ENCODE measurements at regions not wholly inside any gene's neighbourhood (a gene's known extent, or its start where the extent isn't known, plus 50 kb on each side); places are given as distances from the start of the nearest gene placed in this dataset.

DNA sequence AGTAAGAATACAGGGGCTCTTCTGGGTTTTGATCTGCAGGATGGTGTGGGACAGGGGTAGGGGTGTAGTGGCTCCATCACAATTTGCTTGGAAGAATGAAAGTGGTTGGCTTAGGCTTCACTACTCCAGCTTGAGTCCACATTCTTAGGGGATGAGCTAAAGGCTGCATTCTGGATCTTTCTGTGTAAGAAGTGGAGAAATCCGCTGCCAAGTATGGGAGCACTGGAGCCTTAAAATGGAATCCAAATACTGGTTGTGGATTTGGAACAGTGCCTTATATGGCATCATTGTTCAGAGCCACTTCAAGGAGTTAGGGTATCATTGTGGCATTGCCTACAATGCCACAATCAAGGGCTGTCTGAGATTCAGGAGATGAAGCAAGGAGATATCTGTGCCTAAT lies 187.1 kb downstream of the LMO4 start:
- no peak overlapping the region for H2AFZ ChIP-seq (ENCODE audit: low read length)

DNA sequence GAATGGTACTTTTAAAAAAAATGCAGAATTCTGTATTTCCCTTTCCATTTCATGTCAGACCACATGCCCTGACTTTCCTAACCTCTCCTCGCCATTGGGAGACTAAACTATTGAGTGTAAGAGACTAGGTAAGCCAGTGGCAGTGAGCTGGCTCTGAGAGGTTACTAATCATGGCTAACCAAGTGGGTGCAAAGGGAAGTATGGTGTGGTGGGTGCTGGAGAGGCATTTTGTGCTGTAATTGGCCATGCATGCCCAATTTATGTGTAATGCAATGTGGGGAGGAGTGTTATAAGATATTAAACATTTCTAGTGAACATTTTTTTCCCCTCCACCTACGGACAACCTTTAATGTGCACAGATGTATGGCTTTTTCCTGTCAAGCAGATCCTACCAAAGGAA lies 190.1 kb downstream of the LMO4 start:
- Histone ChIP-seq H3K27me3 (ENCODE audit: low read length) (no peaks in the 10 kb centered on the region), H3K4me1 (ENCODE audit: low read length) (no peaks in the 10 kb centered on the region), H3K36me3 (ENCODE audit: insufficient read depth, low read length) (no peaks in the 10 kb centered on the region), H3K4me2 (ENCODE audit: low read depth, low read length, poor library complexity, severe bottlenecking) (no peak overlapping the region), H3K79me2 (ENCODE audit: low read length) (no peaks in the 10 kb centered on the region), H3K9me3 (ENCODE audit: low read length) (no peaks in the 10 kb centered on the region), H4K20me1 (ENCODE audit: insufficient read depth, low read depth, low read length) (no peaks in the 10 kb centered on the region), H3K9ac (ENCODE audit: low read length) (no peak overlapping the region), H3K9me2 (replicated peaks; ENCODE audit: insufficient read depth, low read length) (no peaks in the 10 kb centered on the region), H3K4me3 (ENCODE audit: low read length) (no peak overlapping the region), H3K27ac (ENCODE audit: low read length) (no peak overlapping the region), H2AFZ (ENCODE audit: low read length) (no peak overlapping the region)
- DNase-seq = no peak

More for the DNA sequence above, 187.1 kb downstream of the LMO4 start:
- Histone ChIP-seq H3K27ac (ENCODE audit: low read length) (no peak overlapping the region), H3K27me3 (ENCODE audit: low read length) (no peaks in the 10 kb centered on the region), H3K4me1 (ENCODE audit: low read length) (no peaks in the 10 kb centered on the region), H3K9me3 (ENCODE audit: low read length) (no peaks in the 10 kb centered on the region), H3K9ac (ENCODE audit: low read length) (no peak overlapping the region), H3K79me2 (ENCODE audit: low read length) (no peaks in the 10 kb centered on the region), H3K9me2 (replicated peaks; ENCODE audit: insufficient read depth, low read length) (no peaks in the 10 kb centered on the region), H3K4me3 (ENCODE audit: low read length) (no peak overlapping the region), H3K4me2 (ENCODE audit: low read depth, low read length, poor library complexity, severe bottlenecking) (no peak overlapping the region), H3K36me3 (ENCODE audit: insufficient read depth, low read length) (no peaks in the 10 kb centered on the region), H4K20me1 (ENCODE audit: insufficient read depth, low read depth, low read length) (no peaks in the 10 kb centered on the region)
- DNase-seq = no peak

DNA sequence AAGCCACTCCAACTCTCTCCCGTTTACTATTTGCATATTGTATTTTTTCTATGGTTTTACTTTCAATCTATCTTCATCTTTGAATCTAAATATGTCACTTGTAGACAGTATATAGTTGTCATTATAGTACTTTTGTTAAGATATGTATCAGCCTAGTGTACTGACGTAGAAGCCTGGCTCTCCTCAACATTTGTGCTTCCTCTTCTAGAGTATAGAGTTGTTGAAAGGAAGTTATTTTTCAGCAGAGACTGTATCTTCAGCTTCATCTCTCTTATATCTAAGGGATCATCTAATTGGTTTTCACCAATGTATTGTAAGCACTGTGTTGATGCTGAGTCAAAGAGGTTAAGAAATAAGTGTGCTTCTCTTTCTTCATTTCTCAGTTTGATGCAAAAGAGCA lies 192.8 kb downstream of the LMO4 start:
- Histone ChIP-seq H3K27me3 (ENCODE audit: low read length) (no peaks in the 10 kb centered on the region), H3K4me2 (ENCODE audit: low read depth, low read length, poor library complexity, severe bottlenecking) (no peak overlapping the region), H3K4me3 (ENCODE audit: low read length) (no peak overlapping the region), H3K36me3 (ENCODE audit: insufficient read depth, low read length) (no peaks in the 10 kb centered on the region), H3K9me3 (ENCODE audit: low read length) (no peaks in the 10 kb centered on the region), H3K4me1 (ENCODE audit: low read length) (no peaks in the 10 kb centered on the region), H3K27ac (ENCODE audit: low read length) (no peak overlapping the region), H4K20me1 (ENCODE audit: insufficient read depth, low read depth, low read length) (no peaks in the 10 kb centered on the region), H2AFZ (ENCODE audit: low read length) (no peak overlapping the region), H3K9ac (ENCODE audit: low read length) (no peak overlapping the region), H3K9me2 (replicated peaks; ENCODE audit: insufficient read depth, low read length) (no peaks in the 10 kb centered on the region), H3K79me2 (ENCODE audit: low read length) (no peaks in the 10 kb centered on the region)
- no peak for DNase-seq

DNA sequence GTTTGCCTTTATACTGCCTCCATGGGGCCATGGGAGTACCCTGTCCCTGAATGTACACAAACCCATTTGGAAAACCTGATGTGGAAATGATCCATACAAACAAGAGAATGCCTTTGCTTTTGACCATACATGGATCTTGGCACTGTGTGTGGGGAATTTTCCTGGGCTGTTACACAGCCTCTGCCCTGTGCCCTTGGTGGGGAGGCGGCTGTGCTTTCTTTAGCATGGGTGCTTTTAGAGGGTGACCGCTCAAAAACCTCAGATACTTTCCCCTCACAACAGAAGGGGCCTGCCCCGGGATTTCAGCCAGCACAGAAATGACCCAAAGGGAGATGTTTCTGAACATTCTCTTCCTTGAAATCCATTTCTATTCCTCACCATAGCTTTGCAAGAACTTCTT lies 194.8 kb downstream of the LMO4 start:
- Histone ChIP-seq H4K20me1 (ENCODE audit: insufficient read depth, low read depth, low read length) (no peaks in the 10 kb centered on the region), H3K27me3 (ENCODE audit: low read length) (no peaks in the 10 kb centered on the region), H3K36me3 (ENCODE audit: insufficient read depth, low read length) (no peaks in the 10 kb centered on the region), H3K4me2 (ENCODE audit: low read depth, low read length, poor library complexity, severe bottlenecking) (no peak overlapping the region), H2AFZ (ENCODE audit: low read length) (no peak overlapping the region), H3K27ac (ENCODE audit: low read length) (no peak overlapping the region), H3K9ac (ENCODE audit: low read length) (no peak overlapping the region), H3K9me2 (replicated peaks; ENCODE audit: insufficient read depth, low read length) (no peaks in the 10 kb centered on the region), H3K79me2 (ENCODE audit: low read length) (no peaks in the 10 kb centered on the region), H3K9me3 (ENCODE audit: low read length) (no peaks in the 10 kb centered on the region), H3K4me3 (ENCODE audit: low read length) (no peak overlapping the region), H3K4me1 (ENCODE audit: low read length) (no peaks in the 10 kb centered on the region)
- DNase-seq = no peak

- no peaks in the 10 kb centered on the region for H3K9me2 ChIP-seq (replicated peaks; ENCODE audit: insufficient read depth, low read length)
- no peaks in the 10 kb centered on the region for H3K27me3 ChIP-seq (ENCODE audit: low read length)
- no peaks in the 10 kb centered on the region for H3K79me2 ChIP-seq (ENCODE audit: low read length)
- H3K9me3 ChIP-seq (ENCODE audit: low read length) = no peaks in the 10 kb centered on the region
- no peaks in the 10 kb centered on the region for H3K4me1 ChIP-seq (ENCODE audit: low read length)
- no peaks in the 10 kb centered on the region for H3K36me3 ChIP-seq (ENCODE audit: insufficient read depth, low read length)
- no peak overlapping the region for H2AFZ ChIP-seq (ENCODE audit: low read length)
- no peak overlapping the region for H3K27ac ChIP-seq (ENCODE audit: low read length)
- no peak overlapping the region for H3K4me3 ChIP-seq (ENCODE audit: low read length)
- H3K4me2 ChIP-seq (ENCODE audit: low read depth, low read length, poor library complexity, severe bottlenecking) = no peak overlapping the region
- DNase-seq = no peak
- H3K9ac ChIP-seq (ENCODE audit: low read length) = no peak overlapping the region
- H4K20me1 ChIP-seq (ENCODE audit: insufficient read depth, low read depth, low read length) = no peaks in the 10 kb centered on the region
Observed at GRCh38 chr1:87524021-87524754, 195.5 kb downstream of the LMO4 start.

GRCh38 chr1:87528754-87529517 lies 200.3 kb downstream of the LMO4 start:
- H3K4me1 ChIP-seq (ENCODE audit: low read length) = no peaks in the 10 kb centered on the region
- H3K9ac ChIP-seq (ENCODE audit: low read length) = no peak overlapping the region
- DNase-seq = no peak
- H3K27me3 ChIP-seq (ENCODE audit: low read length) = no peaks in the 10 kb centered on the region
- H3K9me3 ChIP-seq (ENCODE audit: low read length) = no peaks in the 10 kb centered on the region
- H3K4me2 ChIP-seq (ENCODE audit: low read depth, low read length, poor library complexity, severe bottlenecking) = no peak overlapping the region
- H3K4me3 ChIP-seq (ENCODE audit: low read length) = no peak overlapping the region
- H4K20me1 ChIP-seq (ENCODE audit: insufficient read depth, low read depth, low read length) = no peaks in the 10 kb centered on the region
- H2AFZ ChIP-seq (ENCODE audit: low read length) = no peak overlapping the region
- H3K79me2 ChIP-seq (ENCODE audit: low read length) = no peaks in the 10 kb centered on the region
- no peaks in the 10 kb centered on the region for H3K36me3 ChIP-seq (ENCODE audit: insufficient read depth, low read length)
- no peak overlapping the region for H3K27ac ChIP-seq (ENCODE audit: low read length)
- H3K9me2 ChIP-seq (replicated peaks; ENCODE audit: insufficient read depth, low read length) = no peaks in the 10 kb centered on the region

GRCh38 chr1:87530042-87530807 lies 201.5 kb downstream of the LMO4 start:
- H4K20me1 ChIP-seq (ENCODE audit: insufficient read depth, low read depth, low read length) = no peaks in the 10 kb centered on the region
- H3K27ac ChIP-seq (ENCODE audit: low read length) = no peak overlapping the region
- no peak overlapping the region for H3K9ac ChIP-seq (ENCODE audit: low read length)
- H3K4me3 ChIP-seq (ENCODE audit: low read length) = no peak overlapping the region
- no peak for DNase-seq
- no peaks in the 10 kb centered on the region for H3K79me2 ChIP-seq (ENCODE audit: low read length)
- H3K9me2 ChIP-seq (replicated peaks; ENCODE audit: insufficient read depth, low read length) = no peaks in the 10 kb centered on the region
- no peak overlapping the region for H3K4me2 ChIP-seq (ENCODE audit: low read depth, low read length, poor library complexity, severe bottlenecking)
- no peaks in the 10 kb centered on the region for H3K27me3 ChIP-seq (ENCODE audit: low read length)
- no peak overlapping the region for H2AFZ ChIP-seq (ENCODE audit: low read length)
- H3K4me1 ChIP-seq (ENCODE audit: low read length) = no peaks in the 10 kb centered on the region
- no peaks in the 10 kb centered on the region for H3K9me3 ChIP-seq (ENCODE audit: low read length)
- no peaks in the 10 kb centered on the region for H3K36me3 ChIP-seq (ENCODE audit: insufficient read depth, low read length)

- Histone ChIP-seq H3K9me2 (replicated peaks; ENCODE audit: insufficient read depth, low read length) (no peaks in the 10 kb centered on the region), H3K27ac (ENCODE audit: low read length) (no peak overlapping the region), H3K9me3 (ENCODE audit: low read length) (no peaks in the 10 kb centered on the region), H3K9ac (ENCODE audit: low read length) (no peak overlapping the region), H3K4me3 (ENCODE audit: low read length) (no peak overlapping the region), H3K4me2 (ENCODE audit: low read depth, low read length, poor library complexity, severe bottlenecking) (no peak overlapping the region), H3K27me3 (ENCODE audit: low read length) (no peaks in the 10 kb centered on the region), H3K79me2 (ENCODE audit: low read length) (no peaks in the 10 kb centered on the region), H3K36me3 (ENCODE audit: insufficient read depth, low read length) (no peaks in the 10 kb centered on the region), H3K4me1 (ENCODE audit: low read length) (no peaks in the 10 kb centered on the region), H2AFZ (ENCODE audit: low read length) (no peak overlapping the region), H4K20me1 (ENCODE audit: insufficient read depth, low read depth, low read length) (no peaks in the 10 kb centered on the region)
- no peak for DNase-seq
Observed at GRCh38 chr1:87535551-87535950, 206.9 kb downstream of the LMO4 start.
